ENCODE measurements at regions not wholly inside any gene's neighbourhood (a gene's known extent, or its start where the extent isn't known, plus 50 kb on each side); places are given as distances from the start of the nearest gene placed in this dataset.

- no peak for TF ChIP-seq POLR2A (IDR thresholded peaks at IDR 0.05; ENCODE audit: low read length)
- no peak for TF ChIP-seq GATA1 (IDR thresholded peaks at IDR 0.05; ENCODE audit: low read depth, low read length)
Measured at GRCh38 chr15:93829115-93829870, 402.1 kb upstream of the MCTP2 start.

Data from erythroblast (primary cell).